T-cell (primary cell): ENCODE measurements at regions not wholly inside any gene's neighbourhood (a gene's known extent, or its start where the extent isn't known, plus 50 kb on each side); places are given as distances from the start of the nearest gene placed in this dataset.
"Not testable (repeated sequence)": the region's sequence is repeated elsewhere in the genome, so short reads cannot be mapped to it uniquely, and the experiment has no call there.

ENCODE experiments used
- ATAC-seq, 4 experiments: fragments of 200-7000 bp in 3 of 4; fragments of 150-1000 bp in 1 of 4; cut with Tn5 transposase; replicated peaks in 1 of 4; 1 replicate in 3 of 4; 2 replicates in 1 of 4; pipeline ENCODE4 v1.10.0; 2021; ENCODE audit warnings: moderate library complexity in 3 of 4, mild to moderate bottlenecking in 2 of 4, moderate number of reproducible peaks in 1 of 4
- CTCF ChIA-PET, 2 donors: fragments of 300-600 bp; sonication (Branson Sonifier 250); formaldehyde crosslinking; loops; one replicate each; lab custom pipeline; 2022; ENCODE audit warnings: antibody characterized with exemption in 2 of 2; lab: Charles Lee
- POLR2A ChIA-PET, 2 donors: fragments of 300-600 bp; sonication (Branson Sonifier 250); formaldehyde crosslinking; loops; one replicate each; lab custom pipeline; 2022; ENCODE audit warnings: antibody characterized with exemption in 2 of 2; lab: Charles Lee
- DNase-seq, 35 experiments: peaks; one replicate each; pipeline versions ENCODE4 v3.0.0 to v3.0.0-alpha.2; 2013 to 2023
- H3K27ac ChIP-seq: one replicate; pipeline ENCODE4 v1.5.1; 2013; ENCODE audit warnings: low read length
- H3K27me3 ChIP-seq, 2 experiments: replicated peaks in 1 of 2; 1 replicate in 1 of 2; 2 replicates in 1 of 2; pipeline versions ENCODE4 v1.6.1 to v1.7.0; 2013; ENCODE audit warnings: low read length in 1 of 2, mixed read lengths in 1 of 2; ENCODE audit not compliant: control insufficient read depth in 2 of 2, insufficient read depth in 2 of 2; ENCODE audit errors: extremely low read depth in 1 of 2
- H3K36me3 ChIP-seq, 2 donors: 1 replicate in 1 of 2; 2 replicates in 1 of 2; pipeline versions ENCODE4 v1.6.1 to v1.7.0; 2013; ENCODE audit warnings: low read length in 1 of 2; ENCODE audit not compliant: control insufficient read depth in 2 of 2, insufficient read depth in 1 of 2; ENCODE audit errors: extremely low read depth in 1 of 2
- H3K4me1 ChIP-seq, 2 experiments: 1 replicate in 1 of 2; 2 replicates in 1 of 2; pipeline versions ENCODE4 v1.6.1 to v1.7.0; 2013; ENCODE audit warnings: low read length in 2 of 2, mixed read lengths in 1 of 2; ENCODE audit not compliant: insufficient read depth in 2 of 2, control insufficient read depth in 1 of 2; ENCODE audit errors: extremely low read depth in 1 of 2
- H3K4me3 ChIP-seq, 2 donors: 1 replicate in 1 of 2; 2 replicates in 1 of 2; pipeline versions ENCODE4 v1.5.1 to v1.7.0; 2013; ENCODE audit warnings: mild to moderate bottlenecking in 2 of 2, low read length in 1 of 2, moderate library complexity in 1 of 2; ENCODE audit not compliant: control insufficient read depth in 1 of 2; ENCODE audit errors: extremely low read depth in 1 of 2
- H3K9me3 ChIP-seq: 2 replicates; pipeline ENCODE4 v1.7.0; 2013
- H3K27ac Mint-ChIP-seq, 2 donors: one replicate each; pipeline ENCODE4 v1.8.0; 2020 to 2021; ENCODE audit warnings: mild to moderate bottlenecking in 2 of 2, mixed read lengths in 2 of 2
- H3K27me3 Mint-ChIP-seq, 2 donors: one replicate each; pipeline ENCODE4 v1.8.0; 2021 to 2022; ENCODE audit warnings: mixed read lengths in 2 of 2
- H3K36me3 Mint-ChIP-seq: one replicate; pipeline ENCODE4 v1.8.0; 2021; ENCODE audit warnings: mixed read lengths
- H3K4me1 Mint-ChIP-seq, 3 donors: one replicate each; pipeline ENCODE4 v1.8.0; 2020 to 2022; ENCODE audit warnings: mixed read lengths in 3 of 3, mild to moderate bottlenecking in 1 of 3
- H3K4me3 Mint-ChIP-seq, 3 donors: one replicate each; pipeline ENCODE4 v1.8.0; 2020 to 2022; ENCODE audit warnings: mild to moderate bottlenecking in 3 of 3, mixed read lengths in 3 of 3, moderate library complexity in 3 of 3
- H3K9me3 Mint-ChIP-seq, 3 donors: one replicate each; pipeline ENCODE4 v1.8.0; 2020 to 2022; ENCODE audit warnings: mixed read lengths in 3 of 3
- WGBS: methylation state at CpG from one replicate; pipeline ENCODE4 v1.1.5; 2013; ENCODE audit warnings: missing lambda C conversion rate; ENCODE audit not compliant: insufficient coverage; 5-methylcytosine and 5-hydroxymethylcytosine counted together

DNA sequence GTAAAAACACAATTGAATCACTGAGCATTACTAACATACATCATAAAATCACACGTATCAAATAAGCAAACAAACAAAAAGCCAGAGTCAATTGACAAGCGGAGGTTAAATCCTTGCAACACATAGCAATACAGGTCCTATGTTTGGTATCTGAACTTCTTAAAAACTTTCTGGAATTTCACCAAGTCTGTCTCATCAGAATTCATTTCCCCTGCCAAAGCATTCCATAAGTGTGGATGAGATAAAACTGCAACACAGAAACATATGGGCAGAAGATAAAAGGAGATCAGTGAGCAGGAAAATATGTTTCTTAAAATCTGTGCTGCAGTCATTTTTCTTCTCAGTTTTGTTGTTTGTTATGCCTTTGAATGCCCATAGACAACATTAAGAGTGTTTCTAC lies 1155.5 kb downstream of the TBL1XR1 start:
- Mint-ChIP-seq H3K4me1 (no peaks in the 10 kb centered on the region), H3K27me3 (no peaks in the 10 kb centered on the region), H3K36me3 (no peaks in the 10 kb centered on the region), H3K27ac (no peak overlapping the region), H3K4me3 (no peak overlapping the region), H3K9me3 (peaks cover 4 to 12% (median 6%) of the 10 kb centered on the region in 3 donors)
- H3K36me3 ChIP-seq: no peaks in the 10 kb centered on the region
- DNase-seq (no peak), ATAC-seq (no peak)
- H3K27me3 ChIP-seq: no peaks in the 10 kb centered on the region
- no CpG with 5 or more reads among the region's 2 CpGs for WGBS
- H3K27ac ChIP-seq: no peak overlapping the region
- CTCF ChIA-PET: no interaction called here
- POLR2A ChIA-PET: no interaction called here
- no peaks in the 10 kb centered on the region for H3K4me1 ChIP-seq
- no peaks in the 10 kb centered on the region for H3K9me3 ChIP-seq
- H3K4me3 ChIP-seq: no peak overlapping the region

GRCh38 chr3:176041185-176041584 lies 1156.1 kb downstream of the TBL1XR1 start:
- WGBS: no CpG with 5 or more reads among the region's 4 CpGs
- CTCF ChIA-PET: no interaction called here

GRCh38 chr3:176037636-176038035 lies 1159.6 kb downstream of the TBL1XR1 start:
- Histone ChIP-seq H3K4me1 (no peaks in the 10 kb centered on the region), H3K9me3 (no peaks in the 10 kb centered on the region), H3K36me3 (no peaks in the 10 kb centered on the region), H3K27ac (no peak overlapping the region), H3K4me3 (no peak overlapping the region), H3K27me3 (no peaks in the 10 kb centered on the region)
- no peak for ATAC-seq
- Mint-ChIP-seq H3K4me1 (no peaks in the 10 kb centered on the region), H3K4me3 (no peak overlapping the region), H3K9me3 (peaks cover 19 to 27% (median 22%) of the 10 kb centered on the region in 3 donors), H3K27ac (no peak overlapping the region), H3K27me3 (no peaks in the 10 kb centered on the region), H3K36me3 (no peaks in the 10 kb centered on the region)
- no CpG with 5 or more reads among the region's 1 CpG for WGBS
- POLR2A ChIA-PET: no interaction called here
- DNase-seq: no peak
- CTCF ChIA-PET: no interaction called here

More at GRCh38 chr3:176041185-176041584, 1156.1 kb downstream of the TBL1XR1 start:
- Mint-ChIP-seq H3K36me3 (no peaks in the 10 kb centered on the region), H3K27me3 (no peaks in the 10 kb centered on the region), H3K4me3 (no peak overlapping the region), H3K9me3 (peaks cover 9 to 11% (median 10%) of the 10 kb centered on the region in 3 donors), H3K4me1 (no peaks in the 10 kb centered on the region), H3K27ac (no peak overlapping the region)
- Histone ChIP-seq H3K27me3 (no peaks in the 10 kb centered on the region), H3K36me3 (no peaks in the 10 kb centered on the region), H3K4me1 (no peaks in the 10 kb centered on the region), H3K9me3 (no peaks in the 10 kb centered on the region), H3K27ac (no peak overlapping the region), H3K4me3 (no peak overlapping the region)
- DNase-seq (no peak), ATAC-seq (no peak)
- POLR2A ChIA-PET: no interaction called here

DNA sequence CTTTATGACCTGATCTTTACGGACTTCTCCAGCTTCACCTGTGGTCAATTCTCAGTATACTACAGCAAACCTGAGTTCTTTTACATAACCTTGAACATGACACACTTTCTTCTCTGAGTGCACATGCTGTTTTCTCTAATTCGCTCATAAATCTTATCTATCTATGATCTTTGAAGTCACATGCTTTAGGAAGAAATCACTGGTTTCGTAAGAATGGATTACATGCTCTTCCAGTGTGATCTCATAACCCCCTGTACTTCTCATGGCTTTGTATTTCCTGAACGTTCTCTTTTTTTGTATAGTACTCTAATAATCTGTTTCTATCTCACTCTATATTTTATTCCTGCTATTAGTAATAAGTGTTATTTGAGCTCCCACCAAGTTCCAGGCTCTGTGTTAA lies 1165.2 kb downstream of the TBL1XR1 start:
- Histone ChIP-seq H3K27me3 (no peaks in the 10 kb centered on the region), H3K4me1 (no peaks in the 10 kb centered on the region), H3K9me3 (no peaks in the 10 kb centered on the region), H3K27ac (no peak overlapping the region), H3K4me3 (no peak overlapping the region), H3K36me3 (no peaks in the 10 kb centered on the region)
- POLR2A ChIA-PET: no interaction called here
- Mint-ChIP-seq H3K27me3 (no peaks in the 10 kb centered on the region), H3K36me3 (no peaks in the 10 kb centered on the region), H3K4me3 (no peak overlapping the region), H3K4me1 (no peaks in the 10 kb centered on the region), H3K9me3 (peaks cover 16 to 32% (median 20%) of the 10 kb centered on the region in 3 donors), H3K27ac (no peak overlapping the region)
- WGBS: 80% methylated on average over 1 of the region's 4 CpGs
- DNase-seq (no peak), ATAC-seq (no peak)
- CTCF ChIA-PET: no interaction called here

DNA sequence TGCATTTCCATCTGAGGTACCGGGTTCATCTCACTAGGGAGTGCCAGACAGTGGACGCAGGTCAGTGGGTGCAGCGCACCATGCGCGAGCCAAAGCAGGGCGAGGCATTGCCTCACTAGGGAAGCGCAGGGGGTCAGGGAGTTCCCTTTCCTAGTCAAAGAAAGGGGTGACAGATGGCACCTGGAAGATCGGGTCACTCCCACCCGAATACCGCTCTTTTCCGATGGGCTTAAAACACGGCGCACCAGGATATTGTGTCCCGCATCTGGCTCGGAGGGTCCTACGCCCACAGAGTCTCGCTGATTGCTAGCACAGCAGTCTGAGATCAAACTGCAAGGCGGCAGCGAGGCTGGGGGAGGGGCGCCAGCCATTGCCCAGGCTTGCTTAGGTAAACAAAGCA lies 1157.1 kb downstream of the NAALADL2 start:
- H3K36me3 Mint-ChIP-seq, CTCF ChIA-PET, H3K4me3 ChIP-seq: not testable (repeated sequence)

DNA sequence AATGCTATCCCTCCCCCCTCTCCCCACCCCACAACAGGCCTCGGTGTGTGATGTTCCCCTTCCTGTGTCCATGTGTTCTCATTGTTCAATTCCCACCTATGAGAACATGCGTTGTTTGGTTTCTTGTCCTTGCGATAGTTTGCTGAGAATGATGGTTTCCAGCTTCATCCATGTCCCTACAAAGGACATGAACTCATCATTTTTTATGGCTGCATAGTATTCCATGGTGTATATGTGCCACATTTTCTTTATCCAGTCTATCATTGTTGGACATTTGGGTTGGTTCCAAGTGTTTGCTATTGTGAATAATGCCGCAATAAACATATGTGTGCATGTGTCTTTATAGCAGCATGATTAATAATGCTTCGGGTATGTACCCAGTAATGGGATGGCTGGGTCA lies 1156.1 kb downstream of the NAALADL2 start:
- H3K4me3 Mint-ChIP-seq, H3K4me1 Mint-ChIP-seq, H3K4me3 ChIP-seq, POLR2A ChIA-PET, H3K27me3 Mint-ChIP-seq, H3K27ac ChIP-seq, ATAC-seq, H3K36me3 ChIP-seq, H3K27me3 ChIP-seq, CTCF ChIA-PET, DNase-seq, H3K36me3 Mint-ChIP-seq, H3K27ac Mint-ChIP-seq, H3K9me3 Mint-ChIP-seq, H3K4me1 ChIP-seq, H3K9me3 ChIP-seq: not testable (repeated sequence)
- no CpG with 5 or more reads among the region's 5 CpGs for WGBS

More for the DNA sequence above, 1157.1 kb downstream of the NAALADL2 start:
- ATAC-seq, H3K9me3 ChIP-seq, H3K27ac ChIP-seq, H3K27ac Mint-ChIP-seq, DNase-seq, H3K27me3 ChIP-seq, H3K9me3 Mint-ChIP-seq, H3K36me3 ChIP-seq, H3K4me1 Mint-ChIP-seq, H3K27me3 Mint-ChIP-seq, POLR2A ChIA-PET, H3K4me1 ChIP-seq, H3K4me3 Mint-ChIP-seq: not testable (repeated sequence)
- WGBS: 92% methylated on average over 16 of the region's 20 CpGs

DNA sequence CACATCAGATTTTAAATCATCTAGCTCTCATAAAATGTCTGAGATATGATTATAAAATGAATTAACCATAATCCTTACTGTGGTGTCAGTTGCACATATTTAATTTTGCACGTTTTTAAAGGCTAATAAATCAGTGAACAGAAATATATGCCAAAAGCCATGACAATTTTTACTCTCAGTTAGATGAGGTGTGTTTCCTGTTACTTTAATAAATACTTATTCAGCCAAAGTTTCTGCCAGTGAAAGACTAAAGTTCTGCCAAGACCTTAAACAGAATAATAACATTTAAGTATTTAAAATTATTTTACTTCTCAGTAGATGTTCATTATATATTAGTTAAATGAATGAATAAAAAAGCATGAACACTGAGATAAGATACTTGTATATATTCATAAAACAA lies 1150.1 kb downstream of the NAALADL2 start:
- ChIA-PET POLR2A (no interaction called here), CTCF (no interaction called here)
- ATAC-seq (no peak), DNase-seq (no peak)
- Histone ChIP-seq H3K36me3 (no peaks in the 10 kb centered on the region), H3K4me3 (no peak overlapping the region), H3K27me3 (no peaks in the 10 kb centered on the region), H3K9me3 (no peaks in the 10 kb centered on the region), H3K27ac (no peak overlapping the region), H3K4me1 (no peaks in the 10 kb centered on the region)
- Mint-ChIP-seq H3K27me3 (no peaks in the 10 kb centered on the region), H3K4me1 (no peaks in the 10 kb centered on the region), H3K27ac (no peak overlapping the region), H3K36me3 (no peaks in the 10 kb centered on the region), H3K9me3 (peaks cover 2 to 7% (median 5%) of the 10 kb centered on the region in 3 donors), H3K4me3 (no peak overlapping the region)
- no CpG with 5 or more reads among the region's 1 CpG for WGBS
